NCI-H1694 (cell line): ENCODE measurements at regions not wholly inside any gene's neighbourhood (a gene's known extent, or its start where the extent isn't known, plus 50 kb on each side); places are given as distances from the start of the nearest gene placed in this dataset.
A peak's percentile ranks its signal among the peaks of the same experiment; 100 is the strongest.

Source experiments
- DNase-seq: peaks from one replicate; lab custom pipeline; 2025; lab: John Stamatoyannopoulos, UW

- no peak for DNase-seq
Measured at GRCh38 chr6:71527886-71528285, 239.3 kb downstream of the OGFRL1 start.

- no peak for DNase-seq
Measured at GRCh38 chr6:71529026-71529425, 240.4 kb downstream of the OGFRL1 start.

GRCh38 chr6:71529769-71530168 is 241.2 kb downstream of the OGFRL1 start:
- DNase-seq: no peak

GRCh38 chr6:71531006-71531405 is 242.4 kb downstream of the OGFRL1 start:
- DNase-seq: no peak

GRCh38 chr6:71531841-71532240 is 243.2 kb downstream of the OGFRL1 start:
- no peak for DNase-seq

GRCh38 chr6:71533939-71534379 is 245.3 kb downstream of the OGFRL1 start:
- peak; percentile 17 for DNase-seq

GRCh38 chr6:71534921-71535320 is 246.3 kb downstream of the OGFRL1 start:
- DNase-seq: no peak

- DNase-seq: no peak
Measured at GRCh38 chr6:71537717-71538116, 249.1 kb downstream of the OGFRL1 start.

GRCh38 chr6:71544028-71544427 is 255.4 kb downstream of the OGFRL1 start:
- DNase-seq: no peak

- no peak for DNase-seq
Measured at GRCh38 chr6:71544906-71545305, 256.3 kb downstream of the OGFRL1 start.

- no peak for DNase-seq
Measured at GRCh38 chr6:71545905-71546304, 257.3 kb downstream of the OGFRL1 start.

GRCh38 chr6:71551798-71552197 is 263.2 kb downstream of the OGFRL1 start:
- no peak for DNase-seq

- DNase-seq: no peak
Measured at GRCh38 chr6:71556141-71556540, 267.5 kb downstream of the OGFRL1 start.

GRCh38 chr6:71558974-71559373 is 270.4 kb downstream of the OGFRL1 start:
- DNase-seq: no peak

- DNase-seq: no peak
Measured at GRCh38 chr6:71567562-71567961, 279.0 kb downstream of the OGFRL1 start.

- no peak for DNase-seq
Measured at GRCh38 chr6:71577766-71578165, 289.2 kb downstream of the OGFRL1 start.

GRCh38 chr6:71579902-71580301 is 291.3 kb downstream of the OGFRL1 start:
- no peak for DNase-seq

- DNase-seq: no peak
Measured at GRCh38 chr6:71582820-71583219, 294.2 kb downstream of the OGFRL1 start.

GRCh38 chr6:71584712-71585436 is 296.3 kb downstream of the OGFRL1 start:
- no peak for DNase-seq

GRCh38 chr6:71585472-71585871 is 296.9 kb downstream of the OGFRL1 start:
- no peak for DNase-seq

- DNase-seq: no peak
Measured at GRCh38 chr6:71588490-71588889, 297.9 kb upstream of the RIMS1 start.

GRCh38 chr6:71589254-71589653 is 297.1 kb upstream of the RIMS1 start:
- DNase-seq: no peak

- DNase-seq: no peak
Measured at GRCh38 chr6:71592643-71593042, 293.7 kb upstream of the RIMS1 start.

GRCh38 chr6:71599359-71599758 is 287.0 kb upstream of the RIMS1 start:
- DNase-seq: no peak
